Heart left ventricle (tissue), 16 donors: ENCODE measurements at regions not wholly inside any gene's neighbourhood (a gene's known extent, or its start where the extent isn't known, plus 50 kb on each side); places are given as distances from the start of the nearest gene placed in this dataset.

Source experiments
- ATAC-seq, 4 donors: fragments of 200-7000 bp; cut with Tn5 transposase; one replicate each; pipeline ENCODE4 v1.9.1; 2020 to 2022; ENCODE audit warnings: moderate library complexity in 4 of 4, mild to moderate bottlenecking in 3 of 4, moderate number of reproducible peaks in 1 of 4
- DNase-seq, 5 donors: peaks; one replicate each; pipeline ENCODE4 v3.0.0-alpha.2; 2020
- H3K27ac ChIP-seq, 12 donors: fragments of 200-600 bp; sonication (generic) in 4 of 12; one replicate each; pipeline versions ENCODE4 v1.5.0 to v1.8.0; 2016 to 2022; ENCODE audit warnings: mild to moderate bottlenecking in 2 of 12
- H3K27me3 ChIP-seq, 9 donors: fragments of 200-600 bp; sonication (generic) in 2 of 9; one replicate each; pipeline versions ENCODE4 v1.5.1 to v1.8.0; 2016 to 2022; ENCODE audit warnings: mild to moderate bottlenecking in 3 of 9
- H3K36me3 ChIP-seq, 9 donors: fragments of 200-600 bp; sonication (generic) in 2 of 9; one replicate each; pipeline versions ENCODE4 v1.5.0 to v1.8.0; 2018 to 2022; ENCODE audit warnings: mild to moderate bottlenecking in 2 of 9
- H3K4me1 ChIP-seq, 12 donors: fragments of 200-600 bp; sonication (generic) in 4 of 12; one replicate each; pipeline versions ENCODE4 v1.5.0 to v1.8.0; 2016 to 2022; ENCODE audit warnings: mild to moderate bottlenecking in 3 of 12
- H3K4me3 ChIP-seq, 12 donors: fragments of 200-600 bp; sonication (generic) in 4 of 12; one replicate each; pipeline versions ENCODE4 v1.5.0 to v1.8.0; 2017 to 2022; ENCODE audit warnings: mild to moderate bottlenecking in 9 of 12, moderate library complexity in 4 of 12
- H3K9me3 ChIP-seq, 12 donors: fragments of 200-600 bp; sonication (generic) in 4 of 12; one replicate each; pipeline versions ENCODE4 v1.5.0 to v1.8.0; 2016 to 2022; ENCODE audit warnings: mild to moderate bottlenecking in 1 of 12
- CTCF ChIP-seq, 12 donors: fragments of 200-600 bp; sonication (generic) in 4 of 12; IDR thresholded peaks; one replicate each; pipeline versions ENCODE4 v1.5.0 to v1.8.0; 2018 to 2022; ENCODE audit warnings: antibody characterized with exemption in 12 of 12, mild to moderate bottlenecking in 5 of 12
- POLR2A ChIP-seq, 2 donors: fragments of 450-650 bp; IDR thresholded peaks; one replicate each; pipeline ENCODE4 v1.6.1; 2017; ENCODE audit warnings: antibody characterized with exemption in 2 of 2, mild to moderate bottlenecking in 2 of 2, moderate library complexity in 2 of 2
- WGBS, 4 donors: extraction: QIAGEN DNeasy Blood & Tissue Kit in 2 of 4; methylation state at CpG; one replicate each; pipeline versions ENCODE4 v1.1.5 to v1.1.7; 2013 to 2018; 5-methylcytosine and 5-hydroxymethylcytosine counted together
- intact Hi-C, 10 donors: fragments of 100-400 bp; cut with DNase I; formaldehyde crosslinking; loops; one replicate each; pipeline versions ENCODE4 v1.11.1 to v1.14.2; 2022
- donor health status: ischemic (EF 13 %, LVEDD 7.1; RV severe dilation, severe dysfunction).
- donor health status: healthy with polysubstance abuse.
- donor health status: DM: no; HTN: yes; CAD: no.
- donor health status: DM: no; HTN: no; CAD: no.
- donor health status: ischemic (EF 25% LVEDD 6.9; RV normal size, moderate dysfunction).
- donor health status: ischemic (EF 25% LVEDD 5.7; RV mildly dilated, moderate dysfunction).
- donor health status: healthy.
- donor health status: DM: yes; HTN: yes; CAD: no.
- donor health status: ischemic (EF 35%, LVEDD 5.7; RV mildly dilated, moderate dysfunction).
- donor health status: nonischemic (EF 11% LVEDD 7.7; RV severe dilation, severe dysfunction).
- donor health status: DM: yes; HTN: yes; CAD: no.
- donor health status: PGD.
- donor health status: ischemic (EF 29% LVEDD 5.4; RV normal size, mild dysfunction).
- donor health status: nonischemic (EF 23%, LVEDD 6.1; RV moderate dilation, normal function).

- Histone ChIP-seq H3K9me3 (peaks cover 0 to 15% (median 4%) of the 10 kb centered on the region in 12 donors), H3K27me3 (peaks cover 0 to 5% (median 0%) of the 10 kb centered on the region in 9 donors), H3K27ac (no peak overlapping the region), H3K36me3 (no peaks in the 10 kb centered on the region), H3K4me1 (no peaks in the 10 kb centered on the region), H3K4me3 (no peak overlapping the region)
- ATAC-seq = no peak
- WGBS, 4 donors = 88 to 93% (median 90%) methylated on average over 1 of the region's 1 CpG
- TF ChIP-seq CTCF (IDR thresholded peaks at IDR 0.05) = no peak
- TF ChIP-seq POLR2A (IDR thresholded peaks at IDR 0.05) = no peak
- intact Hi-C loops = no loop called here
- no peak for DNase-seq
Measured at GRCh38 chr5:108578791-108579190, 168.9 kb upstream of the FER start.

- Histone ChIP-seq H3K27ac (peak overlapping the region in 1 of 12 donors; percentile 22), H3K4me1 (no peaks in the 10 kb centered on the region), H3K36me3 (no peaks in the 10 kb centered on the region), H3K9me3 (no peaks in the 10 kb centered on the region), H3K27me3 (no peaks in the 10 kb centered on the region), H3K4me3 (no peak overlapping the region)
- DNase-seq = peak in 2 of 5 donors; percentile 6 to 28
- WGBS, 4 donors = 69 to 72% (median 71%) methylated on average over 9 of the region's 9 CpGs
- TF ChIP-seq POLR2A (IDR thresholded peaks at IDR 0.05) = no peak
- no peak for TF ChIP-seq CTCF (IDR thresholded peaks at IDR 0.05)
- intact Hi-C loops = no loop called here
- peak in 1 of 4 donors; percentile 41 for ATAC-seq
Measured at GRCh38 chr5:108567429-108567828, 180.3 kb upstream of the FER start.

- ATAC-seq (no peak), DNase-seq (no peak)
- no peak overlapping the region for H3K27ac ChIP-seq
- H3K4me1 ChIP-seq = peaks cover 0 to 7% (median 0%) of the 10 kb centered on the region in 12 donors
- H3K27me3 ChIP-seq = no peaks in the 10 kb centered on the region
- no peak for TF ChIP-seq POLR2A (IDR thresholded peaks at IDR 0.05)
- TF ChIP-seq CTCF (IDR thresholded peaks at IDR 0.05) = no peak
- no peaks in the 10 kb centered on the region for H3K9me3 ChIP-seq
- intact Hi-C loops = no loop called here
- no peaks in the 10 kb centered on the region for H3K36me3 ChIP-seq
- H3K4me3 ChIP-seq = no peak overlapping the region
Measured at GRCh38 chr5:108564441-108564840, 182.5 kb upstream of the FBXL17 start.

- Histone ChIP-seq H3K27me3 (no peaks in the 10 kb centered on the region), H3K4me3 (no peak overlapping the region), H3K4me1 (peaks cover 0 to 7% (median 0%) of the 10 kb centered on the region in 12 donors), H3K36me3 (no peaks in the 10 kb centered on the region), H3K27ac (no peak overlapping the region), H3K9me3 (no peaks in the 10 kb centered on the region)
- TF ChIP-seq CTCF (IDR thresholded peaks at IDR 0.05) (no peak), POLR2A (IDR thresholded peaks at IDR 0.05) (no peak)
- ATAC-seq (no peak), DNase-seq (no peak)
- intact Hi-C loops = no loop called here
Measured at GRCh38 chr5:108562205-108562454, 180.2 kb upstream of the FBXL17 start.
